ENCODE measurements at regions not wholly inside any gene's neighbourhood (a gene's known extent, or its start where the extent isn't known, plus 50 kb on each side); places are given as distances from the start of the nearest gene placed in this dataset.

DNA sequence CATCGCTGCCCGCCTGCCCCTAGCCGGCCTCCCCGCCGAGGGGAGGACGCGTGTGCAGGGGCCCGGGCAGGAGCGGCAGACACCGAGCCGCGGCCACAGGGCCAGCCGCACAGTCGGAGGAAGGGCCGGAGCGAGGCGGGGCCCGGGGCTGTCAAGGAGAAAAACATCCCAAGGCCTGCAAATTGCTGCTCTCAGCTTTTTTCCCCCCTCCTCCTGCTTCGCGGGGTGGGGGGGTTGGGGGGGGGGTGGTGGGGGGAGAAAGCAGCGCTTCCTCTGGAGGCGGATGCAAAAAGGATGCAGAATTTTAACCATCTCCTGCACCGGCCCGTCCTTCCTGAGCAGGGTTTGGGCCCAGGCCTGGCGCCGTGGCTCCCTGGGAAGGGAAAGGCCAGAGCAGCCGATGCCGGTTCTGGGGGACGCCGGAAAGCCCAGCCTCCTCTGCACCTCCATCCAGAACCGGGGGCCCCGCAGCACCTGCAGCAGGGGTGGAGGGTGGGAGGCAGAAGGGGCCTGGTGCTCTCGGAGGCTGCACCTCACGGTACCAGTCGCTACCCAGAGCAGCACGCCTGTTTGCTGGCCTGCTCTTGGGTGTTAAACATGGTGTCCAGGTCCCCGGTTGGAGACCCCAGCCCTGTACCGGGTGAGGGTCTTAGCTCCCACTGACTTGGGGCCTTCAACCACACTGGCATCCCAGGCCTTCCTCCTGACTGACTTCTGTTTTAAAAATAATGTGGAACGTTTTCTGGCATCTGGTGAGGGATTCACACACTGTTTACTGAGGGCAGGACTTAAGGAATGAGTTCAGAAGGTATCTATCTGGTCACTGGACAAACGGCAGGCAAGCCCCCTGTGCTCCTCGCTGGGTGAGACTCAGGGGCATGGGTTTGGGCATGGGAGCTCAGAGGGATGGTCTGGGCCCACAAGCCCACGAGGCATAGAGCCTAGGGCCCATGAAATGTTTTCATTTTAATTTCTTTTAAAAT is 77.4 kb upstream of the WNT7B start:
- peak overlapping the region; percentile 95 for H3K4me2 ChIP-seq (ENCODE audit: insufficient read depth, low read length)
- peaks cover 9% of the 10 kb centered on the region for H3K36me3 ChIP-seq (ENCODE audit: insufficient read depth, low read length)
- H3K9me3 ChIP-seq (ENCODE audit: low read depth, low read length), result no peaks in the 10 kb centered on the region
- H3K79me2 ChIP-seq (ENCODE audit: insufficient read depth, low read length), result peaks cover 97% of the 10 kb centered on the region
- TF ChIP-seq, protein P1, sequence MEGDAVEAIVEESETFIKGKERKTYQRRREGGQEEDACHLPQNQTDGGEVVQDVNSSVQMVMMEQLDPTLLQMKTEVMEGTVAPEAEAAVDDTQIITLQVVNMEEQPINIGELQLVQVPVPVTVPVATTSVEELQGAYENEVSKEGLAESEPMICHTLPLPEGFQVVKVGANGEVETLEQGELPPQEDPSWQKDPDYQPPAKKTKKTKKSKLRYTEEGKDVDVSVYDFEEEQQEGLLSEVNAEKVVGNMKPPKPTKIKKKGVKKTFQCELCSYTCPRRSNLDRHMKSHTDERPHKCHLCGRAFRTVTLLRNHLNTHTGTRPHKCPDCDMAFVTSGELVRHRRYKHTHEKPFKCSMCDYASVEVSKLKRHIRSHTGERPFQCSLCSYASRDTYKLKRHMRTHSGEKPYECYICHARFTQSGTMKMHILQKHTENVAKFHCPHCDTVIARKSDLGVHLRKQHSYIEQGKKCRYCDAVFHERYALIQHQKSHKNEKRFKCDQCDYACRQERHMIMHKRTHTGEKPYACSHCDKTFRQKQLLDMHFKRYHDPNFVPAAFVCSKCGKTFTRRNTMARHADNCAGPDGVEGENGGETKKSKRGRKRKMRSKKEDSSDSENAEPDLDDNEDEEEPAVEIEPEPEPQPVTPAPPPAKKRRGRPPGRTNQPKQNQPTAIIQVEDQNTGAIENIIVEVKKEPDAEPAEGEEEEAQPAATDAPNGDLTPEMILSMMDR (IDR thresholded peaks at IDR 0.05; ENCODE audit: extremely low read depth, low read depth, low read length), result no peak
- no peaks in the 10 kb centered on the region for H4K20me1 ChIP-seq (ENCODE audit: insufficient read depth, low read length)
- no peaks in the 10 kb centered on the region for H3K27me3 ChIP-seq (ENCODE audit: insufficient read depth, low read length)
- H2AFZ ChIP-seq (ENCODE audit: low read length), result no peak overlapping the region
- H3K27ac ChIP-seq (ENCODE audit: low read depth, low read length), result peak overlapping the region; percentile 95
- H3K4me3 ChIP-seq (ENCODE audit: insufficient read depth, low read length), result peak overlapping the region; percentile 75
- DNase-seq (ENCODE audit: insufficient read length, low spot score, missing footprints), result peak; percentile 96
- peaks cover 62% of the 10 kb centered on the region for H3K4me1 ChIP-seq (ENCODE audit: insufficient read depth, low read length)

DNA sequence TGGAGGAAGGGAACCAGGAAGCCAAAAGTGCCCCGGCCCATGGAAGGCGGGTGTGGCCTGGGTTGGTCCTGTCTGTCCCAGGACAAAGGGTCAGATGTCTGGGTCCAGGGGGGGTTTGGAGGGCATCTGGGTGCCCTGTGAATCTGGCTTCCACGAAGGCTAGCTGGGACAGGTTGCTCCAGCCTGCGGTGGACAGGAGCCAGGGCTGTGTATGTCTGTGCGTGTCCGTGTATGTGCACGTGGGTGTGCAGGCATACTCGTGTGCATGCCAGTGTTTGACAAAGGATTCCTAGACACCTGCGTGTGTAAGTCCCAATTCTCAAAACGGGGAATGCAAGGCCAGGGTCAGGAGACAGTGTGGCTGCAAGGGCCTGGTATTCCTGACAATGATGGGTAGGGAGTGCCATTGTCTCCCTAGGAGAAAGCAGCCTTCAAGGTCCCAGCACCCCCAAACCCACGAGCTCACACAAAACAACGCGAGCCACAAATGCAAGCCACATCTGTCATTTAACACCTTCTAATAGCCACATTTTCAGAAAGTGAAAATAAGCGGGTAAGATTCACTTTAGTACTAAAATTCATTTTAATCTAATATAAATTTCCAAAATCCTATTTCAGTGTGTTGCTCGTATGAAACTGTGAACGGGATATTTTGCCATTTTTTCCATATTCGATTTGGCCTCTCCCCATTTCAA is 78.4 kb upstream of the WNT7B start:
- H3K4me3 ChIP-seq (ENCODE audit: insufficient read depth, low read length), result peak overlapping the region; percentile 75
- no peaks in the 10 kb centered on the region for H3K9me3 ChIP-seq (ENCODE audit: low read depth, low read length)
- no peaks in the 10 kb centered on the region for H4K20me1 ChIP-seq (ENCODE audit: insufficient read depth, low read length)
- H3K36me3 ChIP-seq (ENCODE audit: insufficient read depth, low read length), result peaks cover 9% of the 10 kb centered on the region
- H3K4me1 ChIP-seq (ENCODE audit: insufficient read depth, low read length), result peaks cover 69% of the 10 kb centered on the region
- no peak overlapping the region for H2AFZ ChIP-seq (ENCODE audit: low read length)
- no peaks in the 10 kb centered on the region for H3K27me3 ChIP-seq (ENCODE audit: insufficient read depth, low read length)
- H3K4me2 ChIP-seq (ENCODE audit: insufficient read depth, low read length), result peak overlapping the region; percentile 95
- H3K79me2 ChIP-seq (ENCODE audit: insufficient read depth, low read length), result peaks cover 98% of the 10 kb centered on the region
- H3K27ac ChIP-seq (ENCODE audit: low read depth, low read length), result peak overlapping the region; percentile 95
- TF ChIP-seq, protein P1 (IDR thresholded peaks at IDR 0.05; ENCODE audit: extremely low read depth, low read depth, low read length), result no peak
- peak; percentile 86 for DNase-seq (ENCODE audit: insufficient read length, low spot score, missing footprints)

DNA sequence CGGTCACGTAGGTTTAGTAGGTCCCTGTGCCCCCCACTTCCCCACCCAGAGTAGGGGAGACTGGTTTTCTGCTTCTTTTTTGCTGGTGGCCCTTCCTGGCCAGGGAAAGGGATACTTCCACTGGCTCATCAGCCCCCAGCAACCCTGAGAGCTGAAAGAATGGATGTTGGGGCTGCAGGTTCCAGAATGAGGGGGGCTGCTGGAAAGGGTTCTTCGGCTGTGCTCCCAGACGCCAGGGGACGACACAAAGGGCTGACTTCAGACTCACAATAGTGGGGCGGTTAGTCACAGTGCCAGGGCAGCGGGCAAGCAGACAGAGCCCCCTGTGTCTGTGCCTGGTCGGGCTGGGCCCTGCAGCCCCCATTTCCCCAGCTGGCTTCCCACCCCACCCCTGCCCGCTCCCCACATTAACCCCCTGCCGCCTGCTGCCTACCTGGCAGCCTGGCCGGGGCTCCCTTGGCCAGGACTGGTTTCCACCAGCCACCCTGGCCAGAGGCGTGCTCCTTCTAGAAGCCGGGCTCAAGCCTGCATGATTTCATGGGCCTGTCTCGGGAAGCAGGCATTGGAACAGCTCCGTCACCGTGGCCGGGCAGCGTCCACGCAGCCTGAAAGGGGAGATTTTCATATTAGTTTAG is 79.1 kb upstream of the WNT7B start:
- TF ChIP-seq, protein P1 (IDR thresholded peaks at IDR 0.05; ENCODE audit: extremely low read depth, low read depth, low read length), result no peak
- no peaks in the 10 kb centered on the region for H4K20me1 ChIP-seq (ENCODE audit: insufficient read depth, low read length)
- peak; percentile 90 for DNase-seq (ENCODE audit: insufficient read length, low spot score, missing footprints)
- peaks cover 75% of the 10 kb centered on the region for H3K4me1 ChIP-seq (ENCODE audit: insufficient read depth, low read length)
- H3K9me3 ChIP-seq (ENCODE audit: low read depth, low read length), result no peaks in the 10 kb centered on the region
- H3K4me3 ChIP-seq (ENCODE audit: insufficient read depth, low read length), result peak overlapping the region; percentile 75
- H3K79me2 ChIP-seq (ENCODE audit: insufficient read depth, low read length), result peaks cover 98% of the 10 kb centered on the region
- H3K27me3 ChIP-seq (ENCODE audit: insufficient read depth, low read length), result no peaks in the 10 kb centered on the region
- peak overlapping the region; percentile 95 for H3K4me2 ChIP-seq (ENCODE audit: insufficient read depth, low read length)
- H3K27ac ChIP-seq (ENCODE audit: low read depth, low read length), result peak overlapping the region; percentile 95
- peaks cover 4% of the 10 kb centered on the region for H3K36me3 ChIP-seq (ENCODE audit: insufficient read depth, low read length)
- no peak overlapping the region for H2AFZ ChIP-seq (ENCODE audit: low read length)

All from osteoblast (primary cell).